ENCODE measurements at regions not wholly inside any gene's neighbourhood (a gene's known extent, or its start where the extent isn't known, plus 50 kb on each side); places are given as distances from the start of the nearest gene placed in this dataset.
"Not testable (repeated sequence)": the region's sequence is repeated elsewhere in the genome, so short reads cannot be mapped to it uniquely, and the experiment has no call there.

GRCh38 chr14:105622329-105622955 lies 96.1 kb downstream of the TMEM121 start:
- DNase-seq, result no peak

GRCh38 chr14:105623178-105623577 lies 96.8 kb downstream of the TMEM121 start:
- not testable (repeated sequence) for DNase-seq

- DNase-seq, result not testable (repeated sequence)
These were observed 98.0 kb downstream of the TMEM121 start for GRCh38 chr14:105624346-105624745.

- DNase-seq, result not testable (repeated sequence)
These were observed 98.5 kb downstream of the TMEM121 start for GRCh38 chr14:105624749-105625434.

- DNase-seq, result not testable (repeated sequence)
These were observed 99.1 kb downstream of the TMEM121 start for GRCh38 chr14:105625448-105625847.

- DNase-seq, result not testable (repeated sequence)
These were observed 99.7 kb downstream of the TMEM121 start for GRCh38 chr14:105626111-105626510.

- not testable (repeated sequence) for DNase-seq
These were observed 100.3 kb downstream of the TMEM121 start for GRCh38 chr14:105626651-105627050.

GRCh38 chr14:105627287-105627686 lies 100.9 kb downstream of the TMEM121 start:
- DNase-seq, result not testable (repeated sequence)

GRCh38 chr14:105627701-105628100 lies 101.3 kb downstream of the TMEM121 start:
- DNase-seq, result no peak

- not testable (repeated sequence) for DNase-seq
These were observed 101.7 kb downstream of the TMEM121 start for GRCh38 chr14:105628126-105628525.

GRCh38 chr14:105628531-105629067 lies 102.2 kb downstream of the TMEM121 start:
- DNase-seq, result not testable (repeated sequence)

GRCh38 chr14:105629091-105629885 lies 102.9 kb downstream of the TMEM121 start:
- DNase-seq, result not testable (repeated sequence)

GRCh38 chr14:105629886-105630215 lies 103.5 kb downstream of the TMEM121 start:
- no peak for DNase-seq

- not testable (repeated sequence) for DNase-seq
These were observed 104.0 kb downstream of the TMEM121 start for GRCh38 chr14:105630293-105630934.

- not testable (repeated sequence) for DNase-seq
These were observed 104.8 kb downstream of the TMEM121 start for GRCh38 chr14:105630935-105631779.

GRCh38 chr14:105632010-105632409 lies 105.6 kb downstream of the TMEM121 start:
- no peak for DNase-seq

GRCh38 chr14:105633596-105633995 lies 107.2 kb downstream of the TMEM121 start:
- not testable (repeated sequence) for DNase-seq

- DNase-seq, result no peak
These were observed 109.2 kb downstream of the TMEM121 start for GRCh38 chr14:105635560-105635959.

- not testable (repeated sequence) for DNase-seq
These were observed 109.6 kb downstream of the TMEM121 start for GRCh38 chr14:105636021-105636420.

GRCh38 chr14:105636935-105637334 lies 110.6 kb downstream of the TMEM121 start:
- DNase-seq, result no peak

GRCh38 chr14:105637345-105637744 lies 111.0 kb downstream of the TMEM121 start:
- DNase-seq, result not testable (repeated sequence)
